Neuronal stem cell (in vitro differentiated cells): ENCODE measurements at regions not wholly inside any gene's neighbourhood (a gene's known extent, or its start where the extent isn't known, plus 50 kb on each side); places are given as distances from the start of the nearest gene placed in this dataset.

ENCODE experiments used
- DNase-seq: peaks from one replicate; pipeline ENCODE4 v3.0.0-alpha.2; 2013; ENCODE audit warnings: low spot score
- H2AFZ ChIP-seq: one replicate; pipeline ENCODE4 v1.6.1; 2013; ENCODE audit warnings: mild to moderate bottlenecking, low read length, inconsistent platforms
- H2AK5ac ChIP-seq: 2 replicates; pipeline ENCODE4 v1.6.1; 2013; ENCODE audit warnings: low read depth, mild to moderate bottlenecking, inconsistent platforms, low read length, moderate library complexity, mixed read lengths
- H2BK120ac ChIP-seq: 2 replicates; pipeline ENCODE4 v1.6.1; 2013; ENCODE audit warnings: low read depth, mild to moderate bottlenecking, inconsistent platforms, low read length, moderate library complexity, mixed read lengths
- H2BK12ac ChIP-seq: one replicate; pipeline ENCODE4 v1.6.1; 2013; ENCODE audit warnings: low read length, inconsistent platforms
- H2BK15ac ChIP-seq: 2 replicates; pipeline ENCODE4 v1.6.1; 2013; ENCODE audit warnings: mild to moderate bottlenecking, low read length, inconsistent platforms, mixed read lengths
- H2BK5ac ChIP-seq: one replicate; pipeline ENCODE4 v1.6.1; 2013; ENCODE audit warnings: inconsistent platforms, mild to moderate bottlenecking, low read length, moderate library complexity
- H3K14ac ChIP-seq: one replicate; pipeline ENCODE4 v1.6.1; 2013; ENCODE audit warnings: low read length, inconsistent platforms
- H3K18ac ChIP-seq: 2 replicates; pipeline ENCODE4 v1.6.1; 2013; ENCODE audit warnings: low read length, inconsistent platforms
- H3K23ac ChIP-seq: 2 replicates; pipeline ENCODE4 v1.6.1; 2013; ENCODE audit warnings: low read depth, mild to moderate bottlenecking, mixed read lengths, low read length, inconsistent platforms; ENCODE audit not compliant: poor library complexity
- H3K27ac ChIP-seq: replicated peaks from 3 replicates; pipeline ENCODE4 v1.5.1; 2013; ENCODE audit warnings: low read length, inconsistent platforms
- H3K27me3 ChIP-seq, 3 experiments: 2 replicates each; pipeline ENCODE4 v1.6.1; 2013; ENCODE audit warnings: low read length in 3 of 3, mild to moderate bottlenecking in 2 of 3, inconsistent platforms in 1 of 3, low read depth in 1 of 3, mixed read lengths in 1 of 3, moderate library complexity in 1 of 3; ENCODE audit not compliant: control insufficient read depth in 3 of 3, insufficient read depth in 3 of 3
- H3K36me3 ChIP-seq, 2 donors: replicated peaks in 1 of 2; 2 replicates each; pipeline ENCODE4 v1.6.1; 2013; ENCODE audit warnings: low read length in 2 of 2; ENCODE audit not compliant: control insufficient read depth in 2 of 2, insufficient read depth in 2 of 2
- H3K4ac ChIP-seq: 2 replicates; pipeline ENCODE4 v1.6.1; 2013; ENCODE audit warnings: inconsistent platforms, mild to moderate bottlenecking, low read length, moderate library complexity
- H3K4me1 ChIP-seq, 2 donors: 1 replicate in 1 of 2; 2 replicates in 1 of 2; pipeline ENCODE4 v1.6.1; 2013; ENCODE audit warnings: low read length in 2 of 2, low read depth in 1 of 2; ENCODE audit not compliant: control insufficient read depth in 2 of 2, insufficient read depth in 1 of 2
- H3K4me2 ChIP-seq: one replicate; pipeline ENCODE4 v1.6.1; 2013; ENCODE audit warnings: mild to moderate bottlenecking, low read length, inconsistent platforms; ENCODE audit not compliant: insufficient read depth, poor library complexity, severe bottlenecking
- H3K4me3 ChIP-seq, 2 donors: 2 replicates each; pipeline ENCODE4 v1.5.1; 2013; ENCODE audit warnings: low read length in 2 of 2, mild to moderate bottlenecking in 2 of 2, inconsistent platforms in 1 of 2, moderate library complexity in 1 of 2
- H3K79me1 ChIP-seq: one replicate; pipeline ENCODE4 v1.6.1; 2013; ENCODE audit warnings: low read depth, mild to moderate bottlenecking, inconsistent platforms, low read length, moderate library complexity
- H3K9ac ChIP-seq: one replicate; pipeline ENCODE4 v1.6.1; 2013; ENCODE audit warnings: mild to moderate bottlenecking, low read depth, low read length, inconsistent platforms; ENCODE audit not compliant: poor library complexity
- H3K9me3 ChIP-seq, 2 donors: replicated peaks in 1 of 2; 2 replicates each; pipeline versions ENCODE3 to v1.6.1; 2013; ENCODE audit warnings: low read length in 2 of 2, mild to moderate bottlenecking in 2 of 2, inconsistent platforms in 1 of 2, low read depth in 1 of 2, mixed read lengths in 1 of 2, moderate library complexity in 1 of 2; ENCODE audit not compliant: control insufficient read depth in 2 of 2, insufficient read depth in 1 of 2
- H4K8ac ChIP-seq: one replicate; pipeline ENCODE4 v1.6.1; 2013; ENCODE audit warnings: low read depth, mild to moderate bottlenecking, inconsistent platforms, low read length, moderate library complexity
- H4K91ac ChIP-seq: one replicate; pipeline ENCODE4 v1.6.1; 2013; ENCODE audit warnings: low read length, low read depth, mild to moderate bottlenecking, inconsistent platforms; ENCODE audit not compliant: poor library complexity
- WGBS, 2 donors: extraction: QIAGEN DNeasy Blood & Tissue Kit; methylation state at CpG; one replicate each; pipeline ENCODE4 v1.1.7; 2013; ENCODE audit warnings: missing lambda C conversion rate in 2 of 2, mixed read lengths in 1 of 2; ENCODE audit not compliant: insufficient read length in 2 of 2, insufficient replicate concordance in 1 of 2; ENCODE audit errors: extremely low coverage in 2 of 2; 5-methylcytosine and 5-hydroxymethylcytosine counted together

GRCh38 chr2:12109363-12110017 lies 363.1 kb downstream of the LPIN1 start:
- H2AK5ac ChIP-seq: no peak overlapping the region
- H3K9ac ChIP-seq: no peak overlapping the region
- H3K4me2 ChIP-seq: no peak overlapping the region
- DNase-seq: no peak
- no peak overlapping the region for H3K27ac ChIP-seq
- H2BK12ac ChIP-seq: no peak overlapping the region
- H2BK120ac ChIP-seq: no peak overlapping the region
- no peak overlapping the region for H3K23ac ChIP-seq
- H3K4me1 ChIP-seq: peaks cover 4 to 5% of the 10 kb centered on the region in 2 donors
- no CpG with 5 or more reads among the region's 4 CpGs for WGBS, 2 donors
- peaks cover 0 to 3% of the 10 kb centered on the region in 2 donors for H3K9me3 ChIP-seq
- H2BK15ac ChIP-seq: no peak overlapping the region
- no peak overlapping the region for H2AFZ ChIP-seq
- no peak overlapping the region for H4K91ac ChIP-seq
- peak overlapping the region; percentile 15 for H3K18ac ChIP-seq
- no peak overlapping the region for H2BK5ac ChIP-seq
- H3K36me3 ChIP-seq: no peaks in the 10 kb centered on the region
- H4K8ac ChIP-seq: no peak overlapping the region
- H3K14ac ChIP-seq: no peak overlapping the region
- H3K4me3 ChIP-seq: no peak overlapping the region
- no peak overlapping the region for H3K4ac ChIP-seq
- no peaks in the 10 kb centered on the region for H3K27me3 ChIP-seq
- no peaks in the 10 kb centered on the region for H3K79me1 ChIP-seq

- Histone ChIP-seq H2BK15ac (no peak overlapping the region), H3K14ac (no peak overlapping the region), H3K79me1 (no peaks in the 10 kb centered on the region), H2BK120ac (no peak overlapping the region), H3K4me3 (no peak overlapping the region), H3K27me3 (no peaks in the 10 kb centered on the region), H3K23ac (no peak overlapping the region), H4K91ac (no peak overlapping the region), H2AFZ (no peak overlapping the region), H3K9me3 (peaks cover 0 to 3% of the 10 kb centered on the region in 2 donors), H3K9ac (no peak overlapping the region), H3K4me2 (no peak overlapping the region), H2BK12ac (no peak overlapping the region), H2AK5ac (no peak overlapping the region), H2BK5ac (no peak overlapping the region), H3K4ac (no peak overlapping the region), H3K4me1 (peaks cover 4 to 5% of the 10 kb centered on the region in 2 donors), H3K27ac (no peak overlapping the region), H3K18ac (no peak overlapping the region), H3K36me3 (no peaks in the 10 kb centered on the region), H4K8ac (no peak overlapping the region)
- WGBS, 2 donors: no CpG with 5 or more reads among the region's 4 CpGs
- no peak for DNase-seq
These were observed 363.6 kb downstream of the LPIN1 start for GRCh38 chr2:12110074-12110473.

GRCh38 chr2:12110481-12110880 lies 364.0 kb downstream of the LPIN1 start:
- Histone ChIP-seq H4K91ac (no peak overlapping the region), H3K23ac (no peak overlapping the region), H3K14ac (no peak overlapping the region), H2BK5ac (no peak overlapping the region), H3K9ac (no peak overlapping the region), H3K18ac (no peak overlapping the region), H3K36me3 (no peaks in the 10 kb centered on the region), H2BK120ac (no peak overlapping the region), H3K4me3 (no peak overlapping the region), H3K9me3 (peaks cover 0 to 3% of the 10 kb centered on the region in 2 donors), H3K79me1 (no peaks in the 10 kb centered on the region), H3K27ac (no peak overlapping the region), H3K4me1 (peaks cover 4 to 5% of the 10 kb centered on the region in 2 donors), H3K4ac (no peak overlapping the region), H3K27me3 (no peaks in the 10 kb centered on the region), H2BK15ac (no peak overlapping the region), H2AFZ (no peak overlapping the region), H3K4me2 (no peak overlapping the region), H2BK12ac (no peak overlapping the region), H2AK5ac (no peak overlapping the region), H4K8ac (no peak overlapping the region)
- no CpG with 5 or more reads among the region's 5 CpGs for WGBS, 2 donors
- DNase-seq: no peak

- Histone ChIP-seq H2AFZ (no peak overlapping the region), H4K8ac (no peak overlapping the region), H3K14ac (no peak overlapping the region), H2BK12ac (no peak overlapping the region), H4K91ac (no peak overlapping the region), H3K36me3 (no peaks in the 10 kb centered on the region), H3K4me3 (no peak overlapping the region), H3K18ac (no peak overlapping the region), H2BK120ac (no peak overlapping the region), H3K4ac (no peak overlapping the region), H3K4me2 (no peak overlapping the region), H3K9ac (no peak overlapping the region), H3K27ac (no peak overlapping the region), H2BK15ac (no peak overlapping the region), H3K9me3 (peaks cover 0 to 3% of the 10 kb centered on the region in 2 donors), H3K79me1 (no peaks in the 10 kb centered on the region), H3K23ac (no peak overlapping the region), H3K27me3 (no peaks in the 10 kb centered on the region), H2BK5ac (no peak overlapping the region), H2AK5ac (no peak overlapping the region), H3K4me1 (peaks cover 5% of the 10 kb centered on the region in 2 donors)
- WGBS, 2 donors: no CpG with 5 or more reads among the region's 1 CpG
- DNase-seq: no peak
These were observed 367.0 kb downstream of the LPIN1 start for GRCh38 chr2:12113412-12113811.
